GM23248 (cell line): ENCODE measurements at regions not wholly inside any gene's neighbourhood (a gene's known extent, or its start where the extent isn't known, plus 50 kb on each side); places are given as distances from the start of the nearest gene placed in this dataset.

ENCODE experiments used
- DNase-seq: peaks from one replicate; pipeline ENCODE4 v3.0.0-alpha.2; 2015
- H2AFZ ChIP-seq: fragments of 200-600 bp; sonication (generic); 2 replicates; pipeline ENCODE4 v1.6.1; 2016; ENCODE audit warnings: antibody characterized with exemption
- H3F3A ChIP-seq: fragments of 200-600 bp; sonication (generic); 2 replicates; pipeline ENCODE4 v1.6.1; 2016; ENCODE audit warnings: mild to moderate bottlenecking, antibody characterized with exemption, mixed run types; ENCODE audit not compliant: insufficient read depth
- H3K27ac ChIP-seq: fragments of 200-600 bp; sonication (generic); 2 replicates; pipeline ENCODE4 v1.5.1; 2016; ENCODE audit warnings: mild to moderate bottlenecking
- H3K27me3 ChIP-seq: fragments of 200-600 bp; sonication (generic); replicated peaks from 2 replicates; pipeline ENCODE4 v1.6.1; 2016; ENCODE audit warnings: mild to moderate bottlenecking; ENCODE audit not compliant: insufficient read depth
- H3K36me3 ChIP-seq: fragments of 200-600 bp; sonication (generic); 2 replicates; pipeline ENCODE4 v1.6.1; 2016; ENCODE audit warnings: low read depth, mild to moderate bottlenecking
- H3K4me1 ChIP-seq: fragments of 200-600 bp; sonication (generic); 2 replicates; pipeline ENCODE4 v1.6.1; 2016; ENCODE audit warnings: mild to moderate bottlenecking; ENCODE audit not compliant: insufficient read depth
- H3K4me2 ChIP-seq: fragments of 200-600 bp; sonication (generic); one replicate; pipeline ENCODE4 v1.6.1; 2016; ENCODE audit warnings: mild to moderate bottlenecking; ENCODE audit not compliant: unreplicated experiment
- H3K4me3 ChIP-seq: fragments of 200-600 bp; sonication (generic); 2 replicates; pipeline ENCODE4 v1.5.1; 2016; ENCODE audit warnings: mild to moderate bottlenecking
- H3K79me2 ChIP-seq: fragments of 200-600 bp; sonication (generic); 2 replicates; pipeline ENCODE4 v1.6.1; 2016; ENCODE audit warnings: mild to moderate bottlenecking; ENCODE audit not compliant: insufficient read depth
- H3K9ac ChIP-seq: fragments of 200-600 bp; sonication (generic); 2 replicates; pipeline ENCODE4 v1.6.1; 2016; ENCODE audit warnings: mild to moderate bottlenecking
- H3K9me2 ChIP-seq: fragments of 200-600 bp; sonication (generic); 2 replicates; pipeline ENCODE4 v1.6.1; 2016; ENCODE audit warnings: mixed run types, mild to moderate bottlenecking, moderate library complexity; ENCODE audit not compliant: insufficient read depth
- H3K9me3 ChIP-seq: fragments of 200-600 bp; sonication (generic); one replicate; pipeline ENCODE4 v1.6.1; 2017; ENCODE audit warnings: low read depth
- H4K20me1 ChIP-seq: fragments of 200-600 bp; sonication (generic); 2 replicates; pipeline ENCODE4 v1.6.0; 2016; ENCODE audit not compliant: insufficient read depth
- EZH2 ChIP-seq: fragments of 200-600 bp; sonication (generic); IDR thresholded peaks from 2 replicates; pipeline ENCODE4 v1.6.1; 2018; ENCODE audit warnings: antibody characterized with exemption, mild to moderate bottlenecking; ENCODE audit not compliant: insufficient read depth, poor library complexity, severe bottlenecking
- EZH2phosphoT487 ChIP-seq: fragments of 200-600 bp; sonication (generic); IDR thresholded peaks from 2 replicates; pipeline ENCODE4 v1.6.1; 2018; ENCODE audit warnings: antibody characterized with exemption, moderate library complexity, mild to moderate bottlenecking, low read depth; ENCODE audit not compliant: insufficient read depth
- WGBS, 2 experiments: methylation state at CpG; one replicate each; pipeline ENCODE4 v1.1.6; 2015 to 2017; ENCODE audit warnings: low lambda C conversion rate in 2 of 2, low coverage in 1 of 2; ENCODE audit errors: missing lambda C conversion rate in 2 of 2; 5-methylcytosine and 5-hydroxymethylcytosine counted together
- in situ Hi-C: fragments of 300-500 bp; cut with MboI; formaldehyde crosslinking; loops from 2 replicates; pipeline ENCODE4 v1.15.0; 2020

- no peak for TF ChIP-seq EZH2
- H4K20me1 ChIP-seq, result no peaks in the 10 kb centered on the region
- in situ Hi-C loops, result no loop called here
- H3K9me2 ChIP-seq, result no peaks in the 10 kb centered on the region
- no peak overlapping the region for H3K9ac ChIP-seq
- no peaks in the 10 kb centered on the region for H3K27me3 ChIP-seq
- no peak overlapping the region for H2AFZ ChIP-seq
- no peak overlapping the region for H3K27ac ChIP-seq
- no peak overlapping the region for H3K4me2 ChIP-seq
- no peaks in the 10 kb centered on the region; the same call in 1 of the 2 replicates for H3K4me1 ChIP-seq
- no peaks in the 10 kb centered on the region for H3K79me2 ChIP-seq
- no peak for DNase-seq
- no peaks in the 10 kb centered on the region for H3K9me3 ChIP-seq
- no peak overlapping the region for H3K4me3 ChIP-seq
- WGBS, 2 experiments, result 77 to 80% methylated on average over 4 of the region's 4 CpGs
- H3F3A ChIP-seq, result no peaks in the 10 kb centered on the region
- H3K36me3 ChIP-seq, result no peaks in the 10 kb centered on the region
These were observed 115.6 kb upstream of the TNS3 start for GRCh38 chr7:47697543-47697942.

DNA sequence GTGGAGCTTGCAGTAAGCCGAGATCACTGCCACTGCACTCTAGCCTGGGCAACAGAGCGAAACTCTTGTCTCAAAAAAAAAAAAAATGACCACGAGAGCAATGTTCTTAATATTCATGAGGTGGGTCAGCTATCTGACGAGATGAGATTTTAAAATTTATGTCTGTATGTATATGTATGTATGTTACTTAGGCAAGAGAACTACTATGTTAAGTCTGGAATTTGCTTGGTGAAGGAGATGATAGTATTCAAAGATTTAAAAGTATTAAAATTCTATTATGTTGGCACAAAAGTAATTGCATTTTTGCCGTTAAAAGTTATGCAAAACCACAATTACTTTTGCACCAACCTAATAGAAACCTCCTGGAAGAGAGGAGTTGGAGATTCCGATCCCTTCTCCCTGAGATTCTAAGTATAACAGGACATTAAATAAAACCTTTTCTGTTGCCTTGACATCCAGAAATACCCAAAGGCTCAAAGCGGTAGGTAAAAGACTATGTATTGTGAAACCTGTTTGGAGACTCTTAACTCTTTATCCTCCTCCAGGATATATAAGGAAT, 114.3 kb upstream of the TNS3 start:
- no peak for DNase-seq
- Histone ChIP-seq H3K79me2 (no peaks in the 10 kb centered on the region), H3K27ac (no peak overlapping the region), H3F3A (no peaks in the 10 kb centered on the region), H3K4me3 (no peak overlapping the region), H3K27me3 (no peaks in the 10 kb centered on the region), H3K4me2 (no peak overlapping the region), H3K36me3 (no peaks in the 10 kb centered on the region), H3K9me2 (no peaks in the 10 kb centered on the region), H2AFZ (no peak overlapping the region), H3K4me1 (peaks cover 7% of the 10 kb centered on the region), H4K20me1 (no peaks in the 10 kb centered on the region), H3K9me3 (no peaks in the 10 kb centered on the region), H3K9ac (no peak overlapping the region)
- TF ChIP-seq EZH2, result no peak
- TF ChIP-seq EZH2phosphoT487, result no peak
- in situ Hi-C loops, result no loop called here
- WGBS, 2 experiments, result 70 to 71% methylated on average over 6 to 7 of the region's 7 CpGs

DNA sequence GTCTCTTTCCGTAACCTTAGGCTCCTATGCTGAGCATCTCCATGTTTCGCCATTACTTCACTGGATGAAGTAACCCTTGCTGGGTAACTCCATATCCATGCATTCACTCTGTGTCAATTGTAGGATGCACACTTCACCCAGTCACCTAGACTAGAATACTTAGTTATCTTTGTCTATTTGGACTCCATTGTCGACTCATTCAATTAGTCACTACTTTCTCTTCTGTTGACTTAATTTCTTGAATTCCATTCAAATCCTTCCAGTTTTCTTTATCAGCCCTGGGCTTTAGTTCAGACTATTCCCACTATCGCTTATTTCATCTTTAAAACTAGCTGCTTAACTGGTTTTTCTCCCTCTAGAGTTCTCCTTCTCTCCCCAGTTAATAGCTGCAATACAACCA, 111.3 kb upstream of the TNS3 start:
- Histone ChIP-seq H3K27me3 (no peaks in the 10 kb centered on the region), H3K36me3 (no peaks in the 10 kb centered on the region), H3K4me3 (no peak overlapping the region), H3K9ac (no peak overlapping the region), H3K4me1 (peaks cover 15% of the 10 kb centered on the region), H3K4me2 (no peak overlapping the region), H4K20me1 (no peaks in the 10 kb centered on the region), H3K27ac (no peak overlapping the region), H3K9me2 (no peaks in the 10 kb centered on the region), H3K9me3 (no peaks in the 10 kb centered on the region), H2AFZ (no peak overlapping the region), H3K79me2 (no peaks in the 10 kb centered on the region), H3F3A (no peaks in the 10 kb centered on the region)
- in situ Hi-C loops, result no loop called here
- 62 to 65% methylated on average over 4 of the region's 4 CpGs for WGBS, 2 experiments
- peak; percentile 71 for DNase-seq
- TF ChIP-seq EZH2phosphoT487, result no peak
- no peak for TF ChIP-seq EZH2

GRCh38 chr7:47691988-47692387, 110.1 kb upstream of the TNS3 start:
- no peak for DNase-seq
- H3K27ac ChIP-seq, result no peak overlapping the region
- in situ Hi-C loops, result no loop called here

More at GRCh38 chr7:47691988-47692387, 110.1 kb upstream of the TNS3 start:
- Histone ChIP-seq H3K27me3 (no peaks in the 10 kb centered on the region), H4K20me1 (no peaks in the 10 kb centered on the region), H3K4me1 (peaks cover 15% of the 10 kb centered on the region), H2AFZ (no peak overlapping the region), H3K36me3 (no peaks in the 10 kb centered on the region), H3K9me3 (no peaks in the 10 kb centered on the region), H3K4me2 (no peak overlapping the region), H3K9me2 (no peaks in the 10 kb centered on the region), H3K9ac (no peak overlapping the region), H3K4me3 (no peak overlapping the region), H3F3A (no peaks in the 10 kb centered on the region), H3K79me2 (no peaks in the 10 kb centered on the region)
- TF ChIP-seq EZH2 (no peak), EZH2phosphoT487 (no peak)
